ENCODE measurements at regions not wholly inside any gene's neighbourhood (a gene's known extent, or its start where the extent isn't known, plus 50 kb on each side); places are given as distances from the start of the nearest gene placed in this dataset.

DNA sequence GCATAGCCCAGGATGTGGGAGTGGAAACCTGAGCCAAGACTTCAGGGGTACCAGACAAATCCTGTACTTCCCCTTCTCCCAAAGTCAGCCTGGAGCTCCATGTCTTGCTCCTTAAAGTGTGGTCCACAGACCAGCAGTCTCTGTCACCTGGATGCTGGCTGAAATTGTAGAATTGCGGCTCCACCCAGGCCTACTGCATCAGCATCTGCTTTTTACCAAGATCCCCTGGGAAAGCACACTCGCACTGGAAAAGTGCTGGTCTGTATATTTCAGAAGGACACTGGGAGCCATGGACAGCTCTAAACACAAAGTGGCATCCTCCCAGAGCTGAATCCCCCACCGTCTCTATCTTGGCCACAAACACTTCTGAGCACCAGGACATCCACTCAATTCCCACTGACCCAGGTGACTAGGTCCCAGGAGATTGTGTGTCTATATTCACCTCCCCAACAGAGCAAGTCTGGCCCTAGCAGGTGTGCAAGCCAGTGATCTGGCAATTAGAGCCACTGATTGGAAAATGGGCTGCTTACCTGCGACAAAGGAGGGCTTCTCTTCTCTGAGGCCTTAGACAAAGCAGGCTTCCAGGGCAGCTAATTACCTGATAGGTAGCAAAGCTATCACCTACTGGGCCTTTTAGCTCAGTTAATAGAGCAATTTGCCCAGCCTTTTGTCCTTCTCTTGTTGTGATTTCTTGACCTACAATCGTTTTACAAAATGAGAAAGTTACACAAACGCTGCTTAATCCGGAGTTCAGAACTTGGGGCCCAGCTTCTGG is 443.3 kb downstream of the MN1 start:
- in situ Hi-C loops (cut with MboI; ENCODE audit: low sequenced_read_pairs) = no loop called here

DNA sequence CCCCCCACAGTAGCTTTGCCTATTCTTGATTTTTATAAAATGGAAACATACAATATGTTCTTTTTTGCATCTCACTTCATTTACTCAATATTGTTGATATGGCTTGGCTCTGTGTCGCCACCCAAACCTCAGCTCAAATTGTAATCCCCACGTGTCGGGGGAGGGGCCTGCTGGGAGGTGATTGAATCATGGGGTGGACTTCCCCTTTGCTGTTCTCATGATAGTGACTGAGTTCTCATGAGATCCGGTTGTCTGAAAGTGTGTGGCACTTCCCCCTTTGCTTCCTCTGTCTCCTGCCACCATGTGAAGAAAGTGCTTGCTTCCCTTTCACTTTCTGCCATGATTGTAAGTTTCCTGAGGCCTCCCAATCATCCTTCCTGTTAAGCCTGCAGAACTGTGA is 431.3 kb downstream of the MN1 start:
- in situ Hi-C loops (cut with MboI; ENCODE audit: low sequenced_read_pairs) = no loop called here

DNA sequence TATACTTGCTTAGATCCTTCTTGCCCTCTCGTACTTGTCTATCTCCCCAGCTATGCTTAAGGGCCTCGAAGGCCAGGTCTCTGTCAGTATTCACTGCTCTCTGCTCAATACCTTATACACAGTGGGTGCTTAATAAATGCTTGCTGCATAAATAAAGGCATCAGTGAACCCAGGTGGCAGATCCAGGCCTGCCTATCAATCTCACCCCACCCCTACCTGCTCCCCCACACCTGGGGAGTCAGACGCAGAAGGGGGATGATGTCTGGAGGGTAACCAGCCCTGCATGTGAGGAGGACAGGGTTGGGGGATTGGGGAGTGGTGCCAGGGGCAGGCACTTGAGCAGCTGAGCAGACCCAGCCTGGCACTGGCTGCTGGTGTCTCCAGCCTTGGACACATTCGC is 430.6 kb downstream of the MN1 start:
- in situ Hi-C loops (cut with MboI; ENCODE audit: low sequenced_read_pairs) = no loop called here

DNA sequence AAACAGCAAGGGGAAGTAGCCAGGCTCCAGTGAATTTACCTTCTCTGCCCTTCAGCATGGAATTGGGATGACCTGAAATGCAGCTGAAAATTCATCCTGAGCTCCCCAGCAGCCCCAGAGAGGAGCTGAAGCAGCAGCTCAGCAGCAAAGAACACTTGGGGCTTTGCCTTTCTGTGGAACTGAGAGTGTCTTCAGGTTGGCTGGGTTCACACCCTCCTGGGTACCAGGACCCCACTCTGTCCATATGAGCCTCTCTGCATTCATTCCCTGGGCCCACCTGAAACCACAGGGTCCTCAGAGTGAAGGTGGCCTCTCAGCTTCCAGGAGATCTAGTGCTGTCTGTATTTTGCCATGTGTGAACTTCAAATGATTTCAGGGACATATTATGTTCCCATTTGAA is 429.2 kb downstream of the MN1 start:
- in situ Hi-C loops (cut with MboI; ENCODE audit: low sequenced_read_pairs) = no loop called here

DNA sequence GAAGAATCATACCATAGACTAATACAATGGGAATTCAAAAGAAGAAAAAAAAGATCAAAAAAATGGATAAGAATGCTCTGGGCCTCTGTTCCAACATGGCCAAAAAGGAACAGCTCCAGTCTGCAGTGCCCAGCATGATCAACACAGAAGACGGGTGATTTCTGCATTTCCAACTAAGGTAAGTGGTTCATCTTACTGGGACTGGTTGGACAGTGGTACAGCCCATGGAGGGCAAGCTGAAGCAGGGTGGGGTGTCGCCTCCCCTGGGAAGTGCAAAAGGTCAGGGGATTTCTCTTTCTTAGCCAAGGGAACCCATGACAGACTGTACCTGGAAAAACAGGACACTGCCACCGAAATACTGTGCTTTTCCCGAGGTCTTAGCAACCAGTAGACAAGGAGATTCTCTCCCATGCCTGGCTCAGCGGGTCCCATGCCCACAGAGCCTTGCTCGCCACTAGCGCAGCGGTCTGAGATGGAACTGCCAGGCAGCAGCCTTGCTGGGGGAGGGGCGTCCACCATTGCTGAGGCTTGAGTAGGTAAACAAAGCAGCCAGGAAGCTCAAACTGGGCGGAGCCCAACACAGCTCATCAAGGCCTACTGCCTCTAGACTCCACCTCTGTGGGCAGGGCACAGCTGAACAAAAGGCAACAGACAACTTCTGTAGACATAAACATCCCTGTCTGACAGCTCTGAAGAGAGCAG is 428.4 kb downstream of the MN1 start:
- in situ Hi-C loops (cut with MboI; ENCODE audit: low sequenced_read_pairs) = no loop called here

DNA sequence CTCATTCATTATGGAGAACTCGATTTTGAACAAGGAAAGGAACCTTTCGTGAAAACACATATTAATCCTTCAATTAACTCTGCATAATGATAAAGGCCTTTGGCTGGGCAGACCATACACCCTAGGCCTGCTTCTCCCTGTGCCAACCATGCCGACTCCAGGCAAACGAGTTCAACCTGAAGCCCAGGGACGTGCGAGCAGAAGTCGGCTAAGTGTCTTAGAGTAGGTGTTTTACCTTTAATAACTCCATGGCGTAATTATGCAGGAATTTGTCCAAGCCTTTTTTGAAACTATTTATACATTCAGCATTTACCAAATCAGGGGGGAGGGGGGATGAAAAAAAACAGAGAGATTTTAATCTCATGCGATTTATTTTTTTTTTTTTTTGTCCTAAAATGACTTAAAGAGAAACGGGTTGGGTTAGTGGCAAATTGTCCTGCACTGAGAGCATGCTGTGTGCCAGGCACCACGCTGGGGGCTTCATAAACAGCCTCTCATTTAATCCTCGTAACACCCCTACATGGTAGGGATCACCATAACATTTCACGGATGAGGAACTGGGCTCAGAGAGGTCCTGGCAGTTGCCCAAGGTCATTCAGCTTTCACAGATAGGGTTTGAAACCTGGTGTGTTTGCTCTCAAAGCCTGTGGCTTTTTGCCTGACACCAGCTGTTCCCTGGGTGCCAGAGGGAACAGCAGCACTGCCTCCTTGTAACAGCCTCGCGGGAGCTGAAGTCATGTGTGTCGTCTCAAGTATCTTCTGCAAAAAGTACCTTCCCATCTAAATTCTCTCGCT is 423.9 kb downstream of the MN1 start:
- in situ Hi-C loops (cut with MboI; ENCODE audit: low sequenced_read_pairs) = no loop called here

DNA sequence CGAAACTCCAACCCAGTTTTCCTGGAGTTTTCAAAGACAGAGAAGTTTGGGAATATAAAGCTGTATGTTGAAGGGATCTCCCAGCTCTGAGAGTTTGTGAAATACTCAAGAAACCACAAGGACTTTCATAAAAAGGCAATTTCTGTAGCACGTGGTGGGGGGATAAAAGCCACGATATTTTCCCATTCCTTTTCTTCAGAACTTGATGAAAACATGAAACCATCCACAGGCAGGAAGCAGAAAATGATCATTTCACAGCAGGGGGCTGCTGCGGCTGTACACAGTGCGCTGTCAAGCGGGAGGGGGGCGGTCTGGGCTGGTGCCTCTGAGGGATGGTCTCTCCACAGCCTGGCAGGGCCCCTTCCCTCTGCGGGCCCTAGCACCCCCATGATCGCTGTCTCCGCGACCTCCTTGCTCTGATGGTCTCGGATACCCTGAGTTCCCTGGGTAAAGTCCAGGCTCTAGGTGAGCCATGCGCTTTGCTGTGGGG is 423.2 kb downstream of the MN1 start:
- in situ Hi-C loops (cut with MboI; ENCODE audit: low sequenced_read_pairs) = no loop called here

DNA sequence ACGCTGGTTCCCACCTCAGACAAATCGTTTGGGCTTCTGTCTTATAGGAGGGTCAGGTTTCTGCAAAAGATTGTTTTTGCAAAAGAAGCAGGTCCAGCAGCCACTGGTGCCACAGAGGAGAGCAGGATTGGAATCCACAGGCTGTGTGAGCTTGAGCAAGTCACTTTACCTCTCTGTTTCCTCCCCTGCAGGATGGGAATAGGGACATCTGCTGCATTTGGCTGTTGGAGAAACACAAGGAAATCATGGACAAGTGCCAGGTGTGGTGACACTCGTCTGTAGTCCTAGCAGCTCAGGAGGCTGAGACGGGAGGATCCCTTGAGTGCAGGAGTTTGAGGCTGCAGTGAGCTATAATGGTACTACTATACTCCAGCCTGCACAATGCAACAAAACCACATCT is 422.6 kb downstream of the MN1 start:
- in situ Hi-C loops (cut with MboI; ENCODE audit: low sequenced_read_pairs) = no loop called here

DNA sequence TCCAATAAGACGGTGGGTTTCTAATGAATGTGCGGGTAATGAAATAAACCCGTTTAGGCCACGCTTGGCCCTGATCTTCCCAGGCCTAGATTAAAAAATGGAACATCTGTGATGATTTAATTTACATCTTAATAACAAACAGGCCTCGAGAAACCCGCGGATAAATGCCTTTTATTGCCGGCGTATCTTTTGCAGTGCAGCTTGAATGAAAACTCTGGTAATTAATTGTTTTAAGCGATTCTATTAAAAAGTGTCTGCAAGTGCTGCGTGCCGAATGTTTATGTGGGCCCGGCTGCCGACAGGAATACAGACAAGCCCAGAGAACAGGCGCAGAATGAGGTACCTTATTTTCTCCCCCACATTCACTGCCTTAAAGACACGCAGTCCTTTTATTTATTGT is 420.7 kb downstream of the MN1 start:
- in situ Hi-C loops (cut with MboI; ENCODE audit: low sequenced_read_pairs) = no loop called here

DNA sequence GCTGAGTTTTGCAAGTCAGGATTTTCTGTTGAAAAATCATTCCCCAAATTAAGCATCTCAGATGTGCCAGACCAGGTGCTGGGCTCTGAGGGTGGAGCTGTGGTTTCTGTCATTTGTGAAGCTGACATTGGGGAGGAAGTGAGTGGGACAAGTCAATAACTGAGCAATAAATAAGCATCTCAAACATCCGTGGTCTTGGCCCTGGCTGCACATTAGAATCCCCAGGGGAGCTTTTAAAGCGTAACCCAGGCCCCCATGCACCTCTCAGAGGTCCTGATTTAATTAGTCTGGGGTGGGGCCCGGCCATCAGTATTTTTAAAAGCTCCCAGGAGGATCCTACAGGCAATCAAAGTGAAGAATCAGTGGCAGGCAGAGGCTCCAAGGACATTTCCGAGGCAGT is 420.0 kb downstream of the MN1 start:
- in situ Hi-C loops (cut with MboI; ENCODE audit: low sequenced_read_pairs) = no loop called here

DNA sequence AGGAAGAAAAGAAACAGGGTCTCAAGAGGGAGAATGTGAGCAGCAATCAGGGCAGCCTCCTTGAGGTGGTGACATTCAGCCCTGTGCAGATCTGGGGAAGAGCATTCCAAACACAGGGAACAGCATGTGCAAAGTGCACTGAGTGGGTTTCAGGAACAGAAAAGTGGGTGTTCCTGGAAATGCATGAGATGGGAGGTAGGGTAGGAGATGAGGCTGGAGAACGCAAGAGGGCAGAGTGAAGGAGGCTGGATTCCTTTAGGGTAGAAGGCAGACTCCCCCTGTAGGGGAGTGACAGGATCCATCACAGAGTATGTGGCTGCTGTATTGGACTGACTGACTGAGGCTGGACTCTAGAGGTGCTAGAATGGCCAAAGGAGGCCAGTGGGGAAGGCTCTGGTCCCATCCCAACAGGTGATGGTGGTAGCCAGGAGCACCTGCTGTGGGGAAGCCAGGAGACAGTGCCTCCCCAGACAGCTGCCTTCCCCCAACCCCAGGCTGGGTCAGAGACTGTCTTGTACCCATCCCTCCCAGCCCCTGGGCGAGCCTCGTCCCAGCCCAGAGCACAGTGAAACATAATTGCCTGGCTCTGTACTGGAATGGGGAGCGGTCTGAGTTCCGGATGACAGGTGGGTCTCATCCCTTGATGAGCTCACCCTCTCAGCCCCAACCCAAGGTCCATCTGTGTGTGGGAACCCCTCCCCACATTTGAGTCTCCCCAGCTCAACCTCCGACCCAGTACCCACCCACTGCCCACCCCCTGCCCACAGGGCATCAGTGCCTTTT is 419.4 kb downstream of the MN1 start:
- in situ Hi-C loops (cut with MboI; ENCODE audit: low sequenced_read_pairs) = no loop called here

DNA sequence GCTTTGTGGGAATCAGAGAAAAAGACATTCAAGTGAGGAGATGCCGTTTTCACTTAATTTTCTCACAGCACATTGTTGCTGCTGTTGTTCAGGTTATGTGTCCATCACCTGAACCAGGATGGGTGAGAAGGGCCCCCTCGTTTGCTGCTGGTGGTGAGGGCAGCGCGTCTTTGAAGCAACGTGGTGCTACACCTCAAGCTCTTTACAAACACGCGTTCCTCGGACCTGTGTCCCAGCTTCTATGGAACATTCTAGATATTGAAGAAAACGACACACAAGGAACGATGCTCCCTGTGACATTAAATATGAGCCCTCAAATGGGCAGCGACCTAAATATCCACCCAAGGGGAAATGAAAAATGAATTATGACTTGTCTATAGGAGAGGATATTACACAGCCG is 418.6 kb downstream of the MN1 start:
- in situ Hi-C loops (cut with MboI; ENCODE audit: low sequenced_read_pairs) = no loop called here

DNA sequence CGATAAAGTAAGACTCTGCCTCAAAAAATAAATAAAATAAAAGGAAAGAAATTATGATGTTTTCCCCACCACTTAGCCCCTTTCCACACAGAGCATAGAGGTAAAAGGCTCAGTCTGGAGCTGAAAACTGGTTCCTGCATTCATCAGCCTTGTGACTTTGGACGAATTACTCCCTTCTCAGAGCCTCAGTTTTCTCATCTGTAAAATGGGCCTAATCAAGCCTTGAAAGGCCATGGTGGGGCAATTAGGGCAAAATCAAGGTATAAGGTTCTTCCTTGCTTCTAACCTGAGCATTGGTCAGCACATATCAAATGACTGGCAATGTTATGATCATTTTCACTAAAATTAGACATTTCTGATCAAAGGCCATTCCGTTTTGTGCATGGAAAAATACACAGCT is 417.7 kb downstream of the MN1 start:
- in situ Hi-C loops (cut with MboI; ENCODE audit: low sequenced_read_pairs) = no loop called here

DNA sequence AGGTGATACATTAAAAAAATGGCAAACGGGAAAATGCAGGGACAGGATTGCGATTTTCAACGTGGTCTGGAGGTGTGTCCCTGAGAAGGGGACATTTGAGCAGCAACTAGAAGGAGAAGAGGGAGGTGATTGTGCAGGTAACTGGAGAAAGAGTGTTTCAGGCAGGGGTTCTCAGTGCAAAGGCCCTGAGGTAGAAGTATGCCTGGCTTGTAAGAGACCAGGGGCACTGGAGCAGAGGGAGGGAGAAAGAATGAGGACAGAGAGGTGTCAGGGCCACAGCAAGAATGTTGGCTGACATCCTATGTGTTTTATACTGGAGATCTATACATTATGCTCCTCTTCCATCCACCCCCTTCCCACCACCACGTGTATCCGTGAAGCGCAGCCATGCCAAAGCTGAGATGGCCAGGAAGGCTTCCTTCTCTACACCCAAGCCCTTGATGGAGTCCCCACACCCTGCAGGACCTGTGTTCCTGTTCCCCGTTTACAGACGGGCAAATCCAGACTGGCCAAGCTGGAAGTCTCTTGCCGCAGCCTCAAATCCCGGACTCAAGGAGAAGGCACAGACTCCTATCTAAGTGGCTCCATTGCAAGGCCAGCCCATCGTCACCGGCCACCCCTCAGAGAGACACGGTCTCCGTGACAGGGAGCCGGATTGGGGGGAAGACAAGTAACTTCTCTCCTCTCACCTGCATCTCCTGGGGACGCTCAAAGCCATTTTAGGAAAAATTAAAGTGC is 416.1 kb downstream of the MN1 start:
- in situ Hi-C loops (cut with MboI; ENCODE audit: low sequenced_read_pairs) = no loop called here

DNA sequence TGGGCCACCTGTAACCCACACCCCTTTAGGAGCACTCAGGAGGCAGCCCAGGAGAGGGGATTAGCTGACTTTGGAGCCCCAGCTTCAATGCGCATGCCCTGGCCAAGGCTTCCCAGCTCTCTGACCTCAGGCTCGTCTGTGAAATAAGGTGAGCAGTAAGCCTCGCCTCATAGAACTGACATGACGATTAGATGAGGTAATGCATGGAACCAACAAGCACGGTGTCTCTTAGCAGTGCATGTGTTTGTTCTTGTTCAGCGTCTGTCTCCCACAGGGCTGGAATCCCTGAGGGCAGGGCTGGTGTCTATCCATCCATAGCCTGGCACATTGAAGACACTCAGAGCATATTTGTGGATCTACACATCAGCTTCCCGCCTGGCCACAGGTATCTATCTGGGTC is 415.4 kb downstream of the MN1 start:
- in situ Hi-C loops (cut with MboI; ENCODE audit: low sequenced_read_pairs) = no loop called here

DNA sequence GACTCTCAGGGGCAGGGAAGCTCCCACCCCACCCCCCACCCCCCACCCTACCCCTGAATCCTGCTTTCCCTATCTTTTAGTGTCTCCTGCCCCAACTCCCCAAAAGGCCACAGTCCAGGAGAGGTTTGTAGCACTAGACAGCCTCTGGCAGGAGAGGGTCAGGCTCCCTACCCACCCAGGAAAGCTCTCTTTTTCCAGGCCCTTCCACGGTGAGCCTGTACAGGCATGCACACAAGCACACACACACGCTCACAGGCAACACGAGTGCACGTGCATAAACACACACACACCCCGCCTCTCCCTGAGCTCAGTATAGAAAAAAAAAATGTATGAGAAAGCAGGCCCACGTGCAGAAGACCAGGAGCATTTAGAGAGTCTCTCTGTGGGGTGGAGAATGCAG is 414.0 kb downstream of the MN1 start:
- in situ Hi-C loops (cut with MboI; ENCODE audit: low sequenced_read_pairs) = no loop called here

DNA sequence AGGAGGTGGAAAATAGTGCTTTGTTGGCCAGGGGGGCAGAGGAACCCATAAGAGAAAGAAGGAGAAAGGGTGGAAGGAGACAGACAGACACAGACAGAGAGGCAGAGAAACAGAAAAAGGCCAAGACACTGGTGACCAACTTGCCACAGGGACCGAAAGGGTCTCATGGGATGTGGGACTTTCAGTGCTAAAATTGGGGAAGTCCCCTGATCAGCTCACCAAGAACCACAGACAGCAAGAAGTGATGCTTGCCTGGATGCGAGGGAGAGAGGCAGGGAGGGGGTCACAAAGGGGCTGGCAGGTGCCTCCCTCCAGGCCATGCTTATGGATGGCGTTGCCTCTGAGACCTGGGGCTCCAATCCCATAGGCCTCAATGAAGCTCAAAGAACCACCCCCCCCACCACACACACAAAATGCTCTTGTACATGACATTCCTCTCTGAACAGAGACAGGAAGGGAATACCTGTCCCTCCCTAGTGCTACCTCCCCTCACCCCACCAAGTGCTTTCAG is 413.4 kb downstream of the MN1 start:
- in situ Hi-C loops (cut with MboI; ENCODE audit: low sequenced_read_pairs) = no loop called here

DNA sequence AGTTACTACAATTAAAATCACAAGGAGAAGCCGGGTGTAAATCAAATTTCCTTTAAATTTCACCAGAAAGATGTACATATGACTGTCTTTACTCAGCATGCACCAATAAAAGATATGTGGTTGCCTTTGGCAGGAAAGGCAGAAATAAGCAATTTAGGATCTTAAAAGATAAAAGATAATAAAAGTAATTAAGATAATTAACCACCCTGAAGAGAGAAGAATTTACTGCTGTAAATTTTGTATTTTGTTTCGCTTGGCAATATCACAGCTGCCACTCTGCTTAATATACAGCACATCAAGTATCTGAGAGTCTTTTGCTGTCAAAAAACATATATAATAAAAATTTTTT is 411.9 kb downstream of the MN1 start:
- in situ Hi-C loops (cut with MboI; ENCODE audit: low sequenced_read_pairs) = no loop called here

DNA sequence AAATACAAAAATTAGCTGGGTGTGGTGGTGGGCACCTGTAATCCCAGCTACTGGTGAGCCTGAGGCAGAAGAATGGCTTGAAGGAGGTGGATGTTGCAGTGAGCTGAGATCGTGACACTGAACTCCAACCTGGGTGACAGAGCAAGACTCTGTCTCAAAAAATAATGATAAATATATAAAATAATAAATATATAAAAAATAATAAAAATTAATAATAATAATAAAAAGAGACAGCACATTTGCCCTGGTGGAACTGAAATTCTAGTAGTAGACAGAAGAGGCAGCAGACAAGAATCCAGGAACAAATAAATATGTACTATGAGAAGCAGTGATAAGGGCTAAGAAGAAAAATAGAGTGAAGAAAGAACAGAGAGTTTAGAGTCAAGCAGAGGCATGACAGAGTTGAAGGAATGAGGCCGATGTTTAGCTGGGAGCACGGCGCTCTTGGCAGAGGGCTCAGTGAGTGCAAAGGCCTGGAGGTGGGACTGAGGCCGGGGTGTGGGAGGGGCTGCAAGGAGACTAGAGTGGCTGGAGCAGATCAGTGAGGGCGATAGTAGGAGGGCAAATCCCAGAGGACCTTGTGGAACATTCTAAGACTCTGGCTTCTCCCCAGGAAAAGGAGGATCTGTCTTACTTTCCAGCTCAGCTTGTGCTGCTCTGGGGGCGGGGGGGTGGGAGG is 410.3 kb downstream of the MN1 start:
- in situ Hi-C loops (cut with MboI; ENCODE audit: low sequenced_read_pairs) = no loop called here

DNA sequence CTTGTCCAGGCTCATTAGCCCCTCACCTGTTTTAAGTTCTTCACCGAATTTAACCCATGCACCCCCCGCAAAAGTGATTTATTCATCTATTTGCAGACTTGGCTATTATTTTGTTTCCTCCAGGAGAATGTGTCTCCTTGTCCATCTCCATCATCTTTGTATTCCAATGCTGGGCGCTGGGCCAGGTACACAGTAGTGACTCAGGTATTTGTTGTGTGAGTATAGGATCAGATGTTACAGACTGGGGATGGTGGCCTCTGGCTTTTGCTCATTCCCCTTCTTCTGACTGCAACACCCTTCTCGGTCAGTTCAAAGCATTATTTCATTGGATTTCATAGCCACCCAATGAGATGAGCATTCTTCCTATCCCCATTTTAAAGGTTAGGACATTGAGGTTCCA is 408.2 kb downstream of the MN1 start:
- in situ Hi-C loops (cut with MboI; ENCODE audit: low sequenced_read_pairs) = no loop called here

Data from HL-60/S4 (cell line).